ENCODE measurements at regions not wholly inside any gene's neighbourhood (a gene's known extent, or its start where the extent isn't known, plus 50 kb on each side); places are given as distances from the start of the nearest gene placed in this dataset.
"Not testable (repeated sequence)": the region's sequence is repeated elsewhere in the genome, so short reads cannot be mapped to it uniquely, and the experiment has no call there.

- no peak for DNase-seq
These were observed 609.8 kb downstream of the LMO7 start for GRCh38 chr13:76245920-76246319.

DNA sequence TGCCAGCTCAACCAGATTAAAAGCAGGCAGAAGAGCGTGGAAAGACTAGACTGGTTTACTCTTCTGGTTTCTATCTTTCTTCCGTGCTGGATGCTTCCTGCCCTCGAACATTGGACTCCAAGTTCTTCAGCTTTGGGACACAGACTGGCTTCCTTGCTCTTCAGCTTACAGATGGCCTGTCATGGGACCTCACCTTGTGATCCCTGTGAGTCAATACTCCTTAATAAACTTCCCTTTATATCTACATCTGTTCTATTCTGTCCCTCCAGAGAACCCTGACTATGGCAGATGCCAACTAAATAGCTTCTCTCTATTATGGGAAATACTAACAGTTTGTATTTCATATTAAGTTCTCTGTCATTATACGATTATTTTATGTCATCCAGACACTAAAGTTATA is 609.1 kb downstream of the LMO7 start:
- no peak for DNase-seq

- DNase-seq, result not testable (repeated sequence)
These were observed 607.0 kb downstream of the LMO7 start for GRCh38 chr13:76243120-76243519.

- no peak for DNase-seq
These were observed 603.0 kb downstream of the LMO7 start for GRCh38 chr13:76239031-76239680.

DNA sequence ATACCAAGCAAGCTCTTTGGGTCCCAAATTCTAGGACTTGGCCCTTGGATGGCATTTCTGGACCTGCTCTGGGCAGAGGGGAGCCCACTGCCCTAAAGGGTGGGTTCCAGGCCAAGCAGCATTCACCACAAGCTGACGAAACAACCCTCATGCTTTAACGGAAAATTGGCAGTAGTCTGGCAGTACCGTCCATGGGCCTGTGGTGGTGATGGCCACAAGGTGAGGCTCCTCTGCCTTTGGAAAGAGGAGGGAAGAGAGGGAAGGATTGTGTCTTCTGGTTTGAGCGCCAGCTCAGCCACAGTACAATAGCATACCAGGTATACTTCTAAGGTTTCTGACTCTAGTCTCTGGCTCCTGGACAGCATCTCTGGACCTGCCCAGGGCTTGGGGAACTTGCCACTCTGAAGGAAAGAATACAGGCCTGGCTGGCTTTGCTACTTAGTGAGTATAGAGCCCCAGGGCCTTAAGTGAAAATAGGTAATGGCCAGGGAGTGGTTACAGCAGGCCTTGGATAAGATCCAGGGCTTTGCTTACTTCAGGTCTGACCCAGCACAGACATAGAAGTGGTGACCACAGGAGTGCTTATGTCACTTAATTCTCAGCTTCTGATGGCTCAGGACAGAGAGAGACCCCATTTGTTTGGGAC is 595.5 kb downstream of the LMO7 start:
- no peak for DNase-seq

DNA sequence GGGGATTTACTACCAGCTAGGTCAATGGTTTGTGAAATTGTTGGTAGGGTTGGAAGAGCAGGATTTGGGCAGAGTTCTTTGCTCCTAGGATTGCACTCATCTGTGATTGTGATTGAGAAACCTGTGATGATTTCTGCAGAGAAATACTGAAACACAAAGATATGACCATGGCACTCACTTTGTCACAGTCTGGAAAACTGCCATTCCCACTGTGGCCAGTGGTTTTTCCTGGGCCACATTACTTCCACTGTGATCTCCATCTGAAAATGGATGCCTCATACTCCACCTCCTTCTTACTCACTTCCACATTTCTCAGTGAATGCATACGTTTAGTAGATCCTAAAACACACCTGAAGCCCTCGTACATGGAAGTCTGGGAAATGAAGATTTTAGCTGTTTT is 593.2 kb downstream of the LMO7 start:
- DNase-seq, result no peak

DNA sequence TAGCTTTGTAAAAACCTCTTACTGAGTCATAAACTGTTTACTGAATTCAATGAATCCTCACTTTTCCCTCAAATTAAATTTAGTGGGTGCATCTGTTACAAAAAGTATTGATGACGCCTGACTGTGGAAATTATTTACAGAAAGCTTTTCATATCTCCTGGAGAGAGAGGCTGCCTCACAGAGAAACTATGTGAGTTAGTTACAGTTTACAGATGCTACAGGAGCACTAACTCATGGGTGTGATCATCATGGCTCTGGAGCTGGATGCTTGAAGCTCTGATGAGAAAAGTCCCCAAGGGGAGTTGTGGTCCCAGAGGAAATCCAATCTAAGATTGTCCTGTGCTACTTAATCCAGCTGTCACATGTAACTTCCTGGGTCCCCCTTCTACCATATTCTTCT is 590.8 kb downstream of the LMO7 start:
- DNase-seq, result no peak

GRCh38 chr13:76225815-76226489 is 589.8 kb downstream of the LMO7 start:
- DNase-seq, result no peak

DNA sequence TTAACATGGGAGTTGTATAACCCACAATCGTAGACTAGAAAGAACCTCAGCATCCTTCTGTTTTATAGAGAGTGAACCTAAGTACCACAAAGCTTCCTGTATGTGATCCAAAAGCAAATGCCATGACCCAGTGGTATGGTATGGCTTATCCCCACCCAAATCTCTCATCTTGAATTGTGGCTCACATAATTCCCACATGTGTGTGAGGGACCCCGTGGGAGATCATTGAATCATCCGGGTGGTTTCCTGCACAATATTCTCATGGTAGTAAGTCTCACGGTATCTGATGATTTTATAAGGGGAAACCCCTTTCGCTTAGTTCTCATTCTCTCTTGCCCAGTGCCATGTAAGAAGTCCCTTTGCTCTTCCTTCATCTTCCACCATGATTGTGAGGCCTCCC is 587.9 kb downstream of the LMO7 start:
- DNase-seq, result no peak

- no peak for DNase-seq
These were observed 587.4 kb downstream of the LMO7 start for GRCh38 chr13:76223565-76223964.

GRCh38 chr13:76222511-76222910 is 586.4 kb downstream of the LMO7 start:
- no peak for DNase-seq

DNA sequence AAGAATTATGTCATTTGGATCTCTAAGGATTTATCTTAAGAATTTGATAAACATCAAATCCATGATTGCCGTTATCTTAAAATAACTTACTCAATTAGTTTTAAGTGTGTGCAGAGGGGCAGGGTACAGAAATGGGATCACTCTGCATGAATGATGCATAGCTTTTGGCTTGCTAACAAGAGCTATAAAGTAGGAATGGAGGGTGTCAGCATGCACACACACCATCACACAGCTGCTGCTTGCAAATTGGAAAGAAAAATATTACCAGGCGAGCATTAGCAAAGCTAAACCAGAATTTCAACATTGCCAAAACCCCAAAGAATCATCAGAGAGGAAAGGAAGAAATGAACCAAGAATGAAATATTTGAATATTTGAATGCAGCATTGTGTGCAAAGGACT is 580.6 kb downstream of the LMO7 start:
- no peak for DNase-seq

- no peak for DNase-seq
These were observed 577.9 kb downstream of the LMO7 start for GRCh38 chr13:76214001-76214400.

GRCh38 chr13:76213423-76213904 is 577.3 kb downstream of the LMO7 start:
- no peak for DNase-seq

- DNase-seq, result no peak
These were observed 574.1 kb downstream of the LMO7 start for GRCh38 chr13:76210262-76210661.

DNA sequence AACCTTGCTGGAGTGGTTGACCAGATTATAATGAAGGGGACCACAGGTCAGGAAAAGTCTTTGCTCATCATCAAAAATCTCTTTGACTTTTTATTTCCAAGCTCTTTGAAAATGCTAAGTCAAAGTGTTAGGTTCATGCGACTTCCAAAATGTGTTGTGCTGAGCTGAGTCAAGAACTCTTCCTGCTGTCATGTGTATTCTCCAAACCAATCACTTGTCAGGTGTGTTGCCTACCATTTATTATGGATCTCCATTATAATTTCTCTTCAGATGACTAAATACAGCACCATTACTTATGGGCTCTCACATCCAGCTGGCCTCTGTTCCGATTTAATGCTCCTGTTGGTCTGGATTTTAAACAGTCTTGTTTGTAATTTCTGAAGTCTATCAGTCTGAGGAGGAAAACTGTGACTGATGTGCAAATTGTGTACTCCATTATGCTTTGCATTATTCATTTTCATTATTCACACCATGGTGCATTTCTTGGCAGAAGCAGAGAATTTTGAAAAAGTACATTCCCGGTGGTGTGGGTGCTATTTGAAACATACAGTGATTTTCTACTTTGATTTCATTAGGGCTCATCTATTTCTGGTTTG is 562.5 kb downstream of the LMO7 start:
- no peak for DNase-seq

DNA sequence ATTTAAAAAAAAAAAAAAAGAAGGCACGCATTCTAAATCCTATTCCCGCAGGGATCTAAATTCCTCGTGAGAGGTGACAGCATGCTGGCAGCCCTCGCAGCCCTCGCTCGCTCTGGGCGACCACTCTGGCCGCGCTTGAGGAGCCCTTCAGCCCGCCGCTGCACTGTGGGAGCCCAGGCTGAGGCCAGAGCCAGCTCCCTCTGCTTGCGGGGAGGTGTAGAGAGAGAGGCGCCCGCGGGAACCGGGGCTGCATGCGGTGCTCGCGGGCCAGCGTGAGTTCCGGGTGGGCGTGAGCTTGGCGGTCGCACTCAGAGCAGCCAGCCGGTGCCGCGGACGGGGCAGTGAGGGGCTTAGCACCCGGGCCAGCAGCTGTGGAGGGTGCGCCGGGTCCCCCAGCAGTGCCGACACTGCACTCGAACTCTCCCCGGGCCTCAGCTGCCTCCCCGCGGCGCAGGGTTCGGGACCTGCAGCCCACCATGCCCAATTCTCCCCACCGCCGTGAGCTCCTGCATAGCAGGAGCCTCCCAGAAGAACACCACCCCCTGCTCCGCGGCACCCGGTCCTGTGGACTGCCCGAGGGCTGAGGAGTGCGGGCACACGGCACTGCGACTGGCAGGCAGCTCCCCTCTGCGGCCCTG is 553.9 kb downstream of the LMO7 start:
- no peak for DNase-seq

GRCh38 chr13:76175961-76176725 is 540.0 kb downstream of the LMO7 start:
- DNase-seq, result no peak

DNA sequence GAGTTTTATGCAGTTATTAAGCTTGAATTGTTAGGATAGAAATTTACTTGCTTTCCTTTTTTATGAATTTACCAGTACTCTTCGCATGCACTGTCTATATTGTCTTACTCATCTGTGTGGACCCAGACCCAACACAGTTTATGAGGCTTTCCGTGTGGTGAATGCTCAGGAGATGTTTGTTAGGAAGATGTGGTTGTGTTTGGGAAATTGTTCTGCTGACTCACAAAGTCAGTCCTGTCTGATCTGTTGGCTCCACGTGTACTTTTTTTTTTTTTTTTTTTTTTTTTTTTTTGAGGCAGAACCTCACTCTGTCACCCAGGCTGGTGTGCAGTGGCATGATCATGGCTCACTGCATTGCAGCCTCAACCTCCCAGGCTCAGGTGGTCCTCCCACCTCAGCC is 532.5 kb downstream of the LMO7 start:
- no peak for DNase-seq

DNA sequence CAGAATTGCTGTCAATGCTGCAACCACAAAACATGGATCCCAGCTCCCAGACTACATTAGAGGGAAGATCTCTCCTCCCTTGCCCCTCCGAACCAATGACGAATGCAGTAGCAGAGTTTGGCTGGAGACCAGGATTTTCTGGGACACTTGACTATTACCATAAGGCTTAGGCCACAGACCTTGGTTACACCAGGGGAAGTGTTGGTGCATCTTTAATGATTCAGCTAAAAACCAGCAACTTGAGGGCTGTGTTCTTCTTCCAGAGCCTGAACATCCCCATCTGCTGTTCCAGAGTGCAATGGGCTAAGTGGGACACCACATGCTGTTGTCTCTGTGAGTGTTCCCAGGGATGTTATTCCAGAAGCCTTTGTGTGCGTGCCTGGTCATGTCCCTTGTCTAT is 528.2 kb downstream of the LMO7 start:
- no peak for DNase-seq

DNA sequence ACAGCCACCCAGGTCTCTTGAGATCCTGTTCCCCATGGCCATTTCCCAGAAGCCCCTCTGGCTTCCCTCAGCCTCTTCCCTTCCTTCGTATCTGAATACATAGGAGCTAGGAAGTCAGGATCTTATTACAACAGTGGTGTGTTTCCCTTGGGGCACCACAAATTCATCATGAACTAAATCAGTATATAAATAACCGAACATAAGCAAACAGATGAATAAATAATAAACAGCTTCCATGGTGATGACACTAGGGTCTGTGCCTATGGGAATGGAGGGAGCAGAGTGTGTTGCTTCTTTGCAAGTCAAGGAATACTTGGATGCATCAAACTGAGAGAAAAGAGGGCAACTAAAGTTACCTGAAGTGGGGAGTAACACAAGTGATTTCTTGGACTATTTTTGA is 527.6 kb downstream of the LMO7 start:
- DNase-seq, result no peak

All from CD4-positive, alpha-beta T cell treated with Interleukin-1 beta for 1 hour (primary cell).